Loucy (cell line): ENCODE measurements at regions not wholly inside any gene's neighbourhood (a gene's known extent, or its start where the extent isn't known, plus 50 kb on each side); places are given as distances from the start of the nearest gene placed in this dataset.

Source experiments
- H2AFZ ChIP-seq: fragments of 200-600 bp; sonication (generic); 2 replicates; pipeline ENCODE4 v1.6.0; 2016; ENCODE audit warnings: antibody characterized with exemption, mild to moderate bottlenecking, low read length, moderate library complexity
- H3F3A ChIP-seq: fragments of 200-600 bp; 2 replicates; pipeline ENCODE4 v1.6.0; 2016; ENCODE audit warnings: antibody characterized with exemption, low read depth, mild to moderate bottlenecking
- H3K27me3 ChIP-seq: fragments of 200-600 bp; sonication (generic); 2 replicates; pipeline ENCODE4 v1.6.1; 2014; ENCODE audit warnings: low read length, mild to moderate bottlenecking; ENCODE audit not compliant: insufficient read depth, poor library complexity, severe bottlenecking
- H3K36me3 ChIP-seq: fragments of 200-600 bp; sonication (generic); 2 replicates; pipeline ENCODE4 v1.6.1; 2016; ENCODE audit warnings: low read length; ENCODE audit not compliant: insufficient read depth
- H3K4me1 ChIP-seq: fragments of 200-600 bp; sonication (generic); 2 replicates; pipeline ENCODE4 v1.5.1; 2014; ENCODE audit warnings: low read length, mild to moderate bottlenecking; ENCODE audit not compliant: insufficient read depth, poor library complexity, severe bottlenecking
- H3K4me2 ChIP-seq: fragments of 200-600 bp; sonication (generic); 2 replicates; pipeline ENCODE4 v1.6.0; 2014; ENCODE audit warnings: antibody characterized with exemption, low read length, low read depth, mild to moderate bottlenecking; ENCODE audit not compliant: poor library complexity, severe bottlenecking
- H3K4me3 ChIP-seq: fragments of 200-600 bp; sonication (generic); 2 replicates; pipeline ENCODE4 v1.5.1; 2014; ENCODE audit warnings: low read length, mild to moderate bottlenecking, mixed read lengths; ENCODE audit not compliant: poor library complexity, severe bottlenecking
- H3K79me2 ChIP-seq: fragments of 200-600 bp; sonication (generic); 2 replicates; pipeline ENCODE4 v1.6.1; 2014; ENCODE audit warnings: low read length; ENCODE audit not compliant: insufficient read depth
- H3K9ac ChIP-seq: fragments of 200-600 bp; sonication (generic); 2 replicates; pipeline ENCODE4 v1.6.0; 2014; ENCODE audit warnings: mild to moderate bottlenecking, low read depth, low read length, moderate library complexity; ENCODE audit not compliant: poor library complexity, severe bottlenecking
- H3K9me2 ChIP-seq: fragments of 200-600 bp; sonication (generic); replicated peaks from 2 replicates; pipeline ENCODE4 v1.6.1; 2016; ENCODE audit warnings: low read depth, low read length, mixed read lengths
- H3K9me3 ChIP-seq: fragments of 200-600 bp; sonication (generic); 2 replicates; pipeline ENCODE4 v1.6.1; 2014; ENCODE audit warnings: mild to moderate bottlenecking, antibody characterized with exemption, low read length, low read depth; ENCODE audit not compliant: insufficient read depth
- H4K20me1 ChIP-seq: fragments of 200-600 bp; sonication (generic); 2 replicates; pipeline ENCODE4 v1.6.0; 2014; ENCODE audit warnings: antibody characterized with exemption, low read length, mild to moderate bottlenecking; ENCODE audit not compliant: insufficient read depth, poor library complexity, severe bottlenecking
- EZH2phosphoT487 ChIP-seq: fragments of 200-600 bp; IDR thresholded peaks from 2 replicates; pipeline ENCODE4 v1.6.1; 2018; ENCODE audit warnings: antibody characterized with exemption, mild to moderate bottlenecking, moderate library complexity, borderline replicate concordance
- TF ChIP-seq, protein P1 (sequence below): fragments of 200-600 bp; sonication (generic); conservative IDR thresholded peaks from 2 replicates; pipeline ENCODE4 v1.5.1; 2014; ENCODE audit warnings: mild to moderate bottlenecking, antibody characterized with exemption, low read length

- TF ChIP-seq, protein P1, sequence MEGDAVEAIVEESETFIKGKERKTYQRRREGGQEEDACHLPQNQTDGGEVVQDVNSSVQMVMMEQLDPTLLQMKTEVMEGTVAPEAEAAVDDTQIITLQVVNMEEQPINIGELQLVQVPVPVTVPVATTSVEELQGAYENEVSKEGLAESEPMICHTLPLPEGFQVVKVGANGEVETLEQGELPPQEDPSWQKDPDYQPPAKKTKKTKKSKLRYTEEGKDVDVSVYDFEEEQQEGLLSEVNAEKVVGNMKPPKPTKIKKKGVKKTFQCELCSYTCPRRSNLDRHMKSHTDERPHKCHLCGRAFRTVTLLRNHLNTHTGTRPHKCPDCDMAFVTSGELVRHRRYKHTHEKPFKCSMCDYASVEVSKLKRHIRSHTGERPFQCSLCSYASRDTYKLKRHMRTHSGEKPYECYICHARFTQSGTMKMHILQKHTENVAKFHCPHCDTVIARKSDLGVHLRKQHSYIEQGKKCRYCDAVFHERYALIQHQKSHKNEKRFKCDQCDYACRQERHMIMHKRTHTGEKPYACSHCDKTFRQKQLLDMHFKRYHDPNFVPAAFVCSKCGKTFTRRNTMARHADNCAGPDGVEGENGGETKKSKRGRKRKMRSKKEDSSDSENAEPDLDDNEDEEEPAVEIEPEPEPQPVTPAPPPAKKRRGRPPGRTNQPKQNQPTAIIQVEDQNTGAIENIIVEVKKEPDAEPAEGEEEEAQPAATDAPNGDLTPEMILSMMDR: no peak
- no peak for TF ChIP-seq EZH2phosphoT487
- Histone ChIP-seq H3K27me3 (no peaks in the 10 kb centered on the region), H4K20me1 (no peaks in the 10 kb centered on the region), H3K36me3 (no peaks in the 10 kb centered on the region), H3K9me3 (no peaks in the 10 kb centered on the region), H3K9ac (no peak overlapping the region), H3K4me2 (no peak overlapping the region), H3K9me2 (no peaks in the 10 kb centered on the region), H3F3A (no peaks in the 10 kb centered on the region), H3K4me3 (no peak overlapping the region), H3K79me2 (no peaks in the 10 kb centered on the region), H2AFZ (no peak overlapping the region), H3K4me1 (no peaks in the 10 kb centered on the region)
Observed at GRCh38 chr20:60804240-60804917, 447.7 kb upstream of the CDH4 start.

DNA sequence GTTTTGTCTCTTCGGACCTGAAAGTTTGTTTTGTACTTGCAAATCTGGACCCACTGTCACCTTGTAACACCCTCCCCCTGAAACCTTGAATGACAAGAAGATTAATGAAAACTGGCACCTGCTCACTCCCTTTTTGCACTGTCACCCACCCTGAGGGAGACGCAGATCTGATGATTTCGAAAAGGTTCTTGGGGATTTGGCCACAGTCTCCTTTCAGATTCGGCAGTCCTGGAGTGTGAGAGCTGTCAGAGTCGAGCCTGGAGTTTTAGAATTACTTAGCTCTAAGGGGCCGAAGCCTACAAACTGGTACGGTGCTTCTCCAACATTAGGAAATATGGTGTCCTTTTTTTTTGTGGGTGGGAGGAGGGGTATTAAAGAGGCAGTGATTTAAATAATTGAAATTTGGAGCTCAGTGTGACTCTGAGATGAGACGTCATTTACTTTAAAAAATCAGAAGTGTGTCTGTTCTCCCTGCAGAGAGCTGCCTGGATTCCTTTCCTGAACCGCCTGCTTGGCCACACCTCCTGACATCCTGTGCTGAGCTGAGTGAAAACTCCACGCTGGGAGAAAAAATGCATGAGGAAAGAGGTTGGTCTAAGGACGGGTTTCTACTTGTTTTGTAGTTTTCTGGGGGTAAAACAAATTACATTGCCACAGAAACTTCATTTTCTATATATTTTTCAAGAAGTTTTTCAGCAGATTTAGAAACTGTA lies 447.0 kb upstream of the CDH4 start:
- H3K4me2 ChIP-seq: no peak overlapping the region
- TF ChIP-seq, protein P1: no peak
- no peak for TF ChIP-seq EZH2phosphoT487
- H3K4me1 ChIP-seq: no peaks in the 10 kb centered on the region
- no peak overlapping the region for H3K9ac ChIP-seq
- no peak overlapping the region for H3K4me3 ChIP-seq
- no peaks in the 10 kb centered on the region for H4K20me1 ChIP-seq
- no peaks in the 10 kb centered on the region for H3K9me2 ChIP-seq
- H3K79me2 ChIP-seq: no peaks in the 10 kb centered on the region
- H3K27me3 ChIP-seq: no peaks in the 10 kb centered on the region
- H3K9me3 ChIP-seq: no peaks in the 10 kb centered on the region
- no peaks in the 10 kb centered on the region for H3K36me3 ChIP-seq
- no peaks in the 10 kb centered on the region for H3F3A ChIP-seq
- no peak overlapping the region for H2AFZ ChIP-seq

- Histone ChIP-seq H3K4me1 (no peaks in the 10 kb centered on the region), H3K36me3 (no peaks in the 10 kb centered on the region), H3K4me2 (no peak overlapping the region), H3F3A (no peaks in the 10 kb centered on the region), H3K9ac (no peak overlapping the region), H3K27me3 (no peaks in the 10 kb centered on the region), H3K9me2 (no peaks in the 10 kb centered on the region), H4K20me1 (no peaks in the 10 kb centered on the region), H3K9me3 (no peaks in the 10 kb centered on the region), H2AFZ (no peak overlapping the region), H3K79me2 (no peaks in the 10 kb centered on the region), H3K4me3 (no peak overlapping the region)
- TF ChIP-seq, protein P1: no peak
- TF ChIP-seq EZH2phosphoT487: no peak
Observed at GRCh38 chr20:60806354-60806753, 445.7 kb upstream of the CDH4 start.
